Cardiac muscle cell (in vitro differentiated cells and primary cell): ENCODE measurements at regions not wholly inside any gene's neighbourhood (a gene's known extent, or its start where the extent isn't known, plus 50 kb on each side); places are given as distances from the start of the nearest gene placed in this dataset.

Experiments used
- DNase-seq, 2 donors: peaks; one replicate each; pipeline versions ENCODE4 v3.0.0 to v3.0.0-alpha.2; 2010 to 2017; ENCODE audit warnings: low read depth in 1 of 2, low spot score in 1 of 2
- H3K27ac ChIP-seq: fragments of 200-600 bp; sonication (generic); 2 replicates; pipeline ENCODE4 v1.5.1; 2016
- H3K27me3 ChIP-seq: fragments of 200-600 bp; sonication (generic); 2 replicates; pipeline ENCODE4 v1.6.0; 2016; ENCODE audit warnings: control low read depth
- H3K36me3 ChIP-seq: fragments of 200-600 bp; sonication (generic); 2 replicates; pipeline ENCODE4 v1.5.1; 2016; ENCODE audit warnings: control low read depth
- H3K4me1 ChIP-seq: fragments of 200-600 bp; sonication (generic); 2 replicates; pipeline ENCODE4 v1.8.1; 2017; ENCODE audit warnings: low read depth, mild to moderate bottlenecking, mixed run types
- H3K4me3 ChIP-seq: fragments of 200-600 bp; sonication (generic); 2 replicates; pipeline ENCODE4 v1.5.1; 2016; ENCODE audit warnings: mild to moderate bottlenecking
- H3K9me3 ChIP-seq: fragments of 200-600 bp; sonication (generic); 2 replicates; pipeline ENCODE4 v1.5.1; 2017; ENCODE audit warnings: low read depth, mild to moderate bottlenecking, control low read depth
- CTCF ChIP-seq: IDR thresholded peaks from 2 replicates; pipeline ENCODE4 v1.5.1; 2012; ENCODE audit warnings: low read depth, mild to moderate bottlenecking, low read length

- Histone ChIP-seq H3K4me3 (no peak overlapping the region), H3K4me1 (no peaks in the 10 kb centered on the region), H3K27me3 (no peaks in the 10 kb centered on the region), H3K36me3 (no peaks in the 10 kb centered on the region), H3K9me3 (no peaks in the 10 kb centered on the region), H3K27ac (no peak overlapping the region)
- TF ChIP-seq CTCF, result no peak
- no peak for DNase-seq
Measured at GRCh38 chr14:28944605-28945004, 178.0 kb downstream of the FOXG1 start.

- no peak for DNase-seq
- Histone ChIP-seq H3K4me1 (no peaks in the 10 kb centered on the region), H3K36me3 (no peaks in the 10 kb centered on the region), H3K9me3 (no peaks in the 10 kb centered on the region), H3K27ac (no peak overlapping the region), H3K4me3 (no peak overlapping the region), H3K27me3 (no peaks in the 10 kb centered on the region)
- TF ChIP-seq CTCF, result no peak
Measured at GRCh38 chr14:28946267-28946666, 179.7 kb downstream of the FOXG1 start.

GRCh38 chr14:28949503-28949902, 182.9 kb downstream of the FOXG1 start:
- Histone ChIP-seq H3K36me3 (no peaks in the 10 kb centered on the region), H3K4me1 (no peaks in the 10 kb centered on the region), H3K27ac (no peak overlapping the region), H3K9me3 (no peaks in the 10 kb centered on the region), H3K4me3 (no peak overlapping the region), H3K27me3 (no peaks in the 10 kb centered on the region)
- no peak for TF ChIP-seq CTCF
- no peak for DNase-seq

- no peaks in the 10 kb centered on the region for H3K27me3 ChIP-seq
- H3K4me1 ChIP-seq, result no peaks in the 10 kb centered on the region
- H3K4me3 ChIP-seq, result no peak overlapping the region
- no peak for DNase-seq
- TF ChIP-seq CTCF, result no peak
- no peak overlapping the region for H3K27ac ChIP-seq
- H3K36me3 ChIP-seq, result no peaks in the 10 kb centered on the region
- no peaks in the 10 kb centered on the region for H3K9me3 ChIP-seq
Measured at GRCh38 chr14:28952161-28952560, 185.6 kb downstream of the FOXG1 start.

- Histone ChIP-seq H3K4me1 (no peaks in the 10 kb centered on the region), H3K27ac (no peak overlapping the region), H3K27me3 (no peaks in the 10 kb centered on the region), H3K9me3 (no peaks in the 10 kb centered on the region), H3K4me3 (no peak overlapping the region), H3K36me3 (no peaks in the 10 kb centered on the region)
- no peak for TF ChIP-seq CTCF
- no peak for DNase-seq
Measured at GRCh38 chr14:28952666-28953065, 186.1 kb downstream of the FOXG1 start.

- H3K27ac ChIP-seq, result no peak overlapping the region
- H3K4me3 ChIP-seq, result no peak overlapping the region
- H3K36me3 ChIP-seq, result no peaks in the 10 kb centered on the region
- no peaks in the 10 kb centered on the region for H3K27me3 ChIP-seq
- no peak for TF ChIP-seq CTCF
- no peaks in the 10 kb centered on the region for H3K4me1 ChIP-seq
- no peak for DNase-seq
- no peaks in the 10 kb centered on the region for H3K9me3 ChIP-seq
Measured at GRCh38 chr14:28953973-28954372, 187.4 kb downstream of the FOXG1 start.
